K562 (cell line): ENCODE measurements at regions not wholly inside any gene's neighbourhood (a gene's known extent, or its start where the extent isn't known, plus 50 kb on each side); places are given as distances from the start of the nearest gene placed in this dataset.
A peak's percentile ranks its signal among the peaks of the same experiment; 100 is the strongest.

ENCODE experiments used
- ARID2 ChIP-seq: fragments of 450-650 bp; IDR thresholded peaks from 2 replicates; pipeline ENCODE4 v1.6.1; 2017; ENCODE audit warnings: antibody characterized with exemption, mild to moderate bottlenecking
- CBX1 ChIP-seq: sonication (generic); IDR thresholded peaks from 2 replicates; pipeline ENCODE4 v1.6.1; 2016; ENCODE audit warnings: antibody characterized with exemption, low read depth, mild to moderate bottlenecking
- CCNT2 ChIP-seq: IDR thresholded peaks from 2 replicates; pipeline ENCODE4 v1.6.1; 2011; ENCODE audit warnings: borderline replicate concordance, low read depth, mild to moderate bottlenecking, moderate library complexity, mixed read lengths, low read length; ENCODE audit not compliant: insufficient read length; ENCODE audit errors: extremely low read depth
- CLOCK ChIP-seq: fragments of 250-450 bp; sonication (Bioruptor Pico); IDR thresholded peaks from 2 replicates; pipeline ENCODE4 v1.4.0; 2020; ENCODE audit warnings: mild to moderate bottlenecking, moderate library complexity, borderline replicate concordance
- DACH1 ChIP-seq: fragments of 450-650 bp; IDR thresholded peaks from 2 replicates; pipeline ENCODE4 v1.6.1; 2018; ENCODE audit not compliant: partially characterized antibody
- EGR1 ChIP-seq: fragments of 450-650 bp; conservative IDR thresholded peaks from 2 replicates; pipeline ENCODE4 v1.6.1; 2017; ENCODE audit warnings: mild to moderate bottlenecking
- ERF ChIP-seq: fragments of 450-650 bp; formaldehyde crosslinking; IDR thresholded peaks from 2 replicates; pipeline ENCODE4 v1.4.0; 2020; ENCODE audit warnings: mild to moderate bottlenecking, mixed read lengths
- HBP1 ChIP-seq: fragments of 450-650 bp; formaldehyde crosslinking; IDR thresholded peaks from 2 replicates; pipeline ENCODE4 v1.4.0; 2022; ENCODE audit warnings: missing genetic modification characterization
- HIVEP1 ChIP-seq: fragments of 250-450 bp; sonication (Bioruptor Pico); IDR thresholded peaks from 2 replicates; pipeline ENCODE4 v1.4.0; 2020; ENCODE audit warnings: mild to moderate bottlenecking
- KHSRP ChIP-seq: fragments of 450-650 bp; IDR thresholded peaks from 2 replicates; pipeline ENCODE4 v1.6.1; 2017
- MCM2 ChIP-seq: fragments of 450-650 bp; IDR thresholded peaks from 2 replicates; pipeline ENCODE4 v1.6.1; 2017; ENCODE audit warnings: low read depth, mild to moderate bottlenecking
- NR0B1 ChIP-seq: fragments of 450-650 bp; IDR thresholded peaks from one replicate; pipeline ENCODE4 v1.6.1; 2018; ENCODE audit warnings: mild to moderate bottlenecking, moderate library complexity; ENCODE audit not compliant: partially characterized antibody
- OTX1 ChIP-seq: fragments of 450-650 bp; formaldehyde crosslinking; IDR thresholded peaks from 2 replicates; pipeline ENCODE4 v1.4.0; 2022; ENCODE audit warnings: mild to moderate bottlenecking
- RAD21 ChIP-seq, 2 experiments: fragments of 250-450 bp in 1 of 2; fragments of 450-650 bp in 1 of 2; sonication (Bioruptor Pico) in 1 of 2; formaldehyde crosslinking in 1 of 2; IDR thresholded peaks in 1 of 2; conservative IDR thresholded peaks in 1 of 2; 2 replicates each; pipeline versions ENCODE4 v1.4.0 to v1.8.0; 2020 to 2022; ENCODE audit warnings: mild to moderate bottlenecking in 2 of 2, moderate library complexity in 1 of 2
- RBM39 ChIP-seq: fragments of 200-400 bp; formaldehyde crosslinking; optimal IDR thresholded peaks from 2 replicates; pipeline ENCODE3; 2018; ENCODE audit warnings: low read depth, low read length
- TCF7L2 ChIP-seq: fragments of 150-350 bp; IDR thresholded peaks from 2 replicates; pipeline ENCODE4 v1.6.1; 2016; ENCODE audit warnings: low read depth, mild to moderate bottlenecking, low read length, moderate library complexity
- ZNF324 ChIP-seq: fragments of 250-450 bp; sonication (Bioruptor Pico); IDR thresholded peaks from 2 replicates; pipeline ENCODE4 v1.4.0; 2020; ENCODE audit warnings: mild to moderate bottlenecking

- TF ChIP-seq MCM2 (no peak), ARID2 (no peak), EGR1 (peak; percentile 67), RBM39 (no peak), TCF7L2 (no peak), NR0B1 (no peak), DACH1 (peak; percentile 61), CCNT2 (no peak), HBP1 (CRISPR knock-in tag) (no peak), HIVEP1 (CRISPR knock-in tag) (no peak), CLOCK (CRISPR knock-in tag) (no peak), OTX1 (CRISPR knock-in tag) (no peak), ZNF324 (no peak), RAD21 (CRISPR knock-in tag; conservative IDR thresholded peaks at IDR 0.05 in 1 of 2, IDR thresholded peaks at IDR 0.05 in 1 of 2) (no peak), ERF (no peak), KHSRP (no peak), CBX1 (no peak)
These were observed 176.5 kb downstream of the RAP2B start (continued) for GRCh38 chr3:153338487-153338886.
